Transverse colon (tissue), 4 donors: ENCODE measurements at regions not wholly inside any gene's neighbourhood (a gene's known extent, or its start where the extent isn't known, plus 50 kb on each side); places are given as distances from the start of the nearest gene placed in this dataset.

Experiments used
- EP300 ChIP-seq: sonication (generic); formaldehyde crosslinking; IDR thresholded peaks from one replicate; pipeline ENCODE4 v1.6.1; 2017; ENCODE audit warnings: antibody characterized with exemption, low read depth
- POLR2AphosphoS5 ChIP-seq, 3 donors: sonication (generic); formaldehyde crosslinking; IDR thresholded peaks; one replicate each; pipeline ENCODE4 v1.6.1; 2016; ENCODE audit warnings: antibody characterized with exemption in 3 of 3
- TF ChIP-seq, protein P1 (sequence below), 5 experiments: fragments of 200-600 bp in 3 of 5; fragments of 450-650 bp in 2 of 5; sonication (generic) in 3 of 5; IDR thresholded peaks; 1 replicate in 2 of 5; 2 replicates in 3 of 5; pipeline ENCODE4 v1.5.1; 2016 to 2017; ENCODE audit warnings: antibody characterized with exemption in 5 of 5, inconsistent platforms in 3 of 5, mild to moderate bottlenecking in 2 of 5, moderate library complexity in 1 of 5

DNA sequence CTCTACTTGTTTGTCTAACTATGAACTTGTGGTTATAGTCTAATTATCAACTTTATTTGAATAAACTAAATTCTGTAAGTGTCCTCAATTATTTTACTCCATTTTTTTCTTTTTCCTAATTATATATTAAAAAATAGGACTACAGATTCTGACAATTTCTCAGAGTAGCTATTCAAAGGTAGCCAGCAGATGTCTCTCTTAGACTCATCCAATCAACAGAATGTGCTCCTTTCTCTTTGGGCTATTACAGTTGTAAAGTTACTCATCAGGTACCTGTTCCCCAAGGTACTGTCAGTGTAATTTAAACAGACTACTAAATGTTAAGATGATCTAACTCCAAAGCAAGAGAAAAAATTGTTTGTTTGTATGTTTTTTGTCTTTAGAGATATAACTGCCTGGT, 248.6 kb downstream of the PCDH18 start:
- TF ChIP-seq, protein P1, sequence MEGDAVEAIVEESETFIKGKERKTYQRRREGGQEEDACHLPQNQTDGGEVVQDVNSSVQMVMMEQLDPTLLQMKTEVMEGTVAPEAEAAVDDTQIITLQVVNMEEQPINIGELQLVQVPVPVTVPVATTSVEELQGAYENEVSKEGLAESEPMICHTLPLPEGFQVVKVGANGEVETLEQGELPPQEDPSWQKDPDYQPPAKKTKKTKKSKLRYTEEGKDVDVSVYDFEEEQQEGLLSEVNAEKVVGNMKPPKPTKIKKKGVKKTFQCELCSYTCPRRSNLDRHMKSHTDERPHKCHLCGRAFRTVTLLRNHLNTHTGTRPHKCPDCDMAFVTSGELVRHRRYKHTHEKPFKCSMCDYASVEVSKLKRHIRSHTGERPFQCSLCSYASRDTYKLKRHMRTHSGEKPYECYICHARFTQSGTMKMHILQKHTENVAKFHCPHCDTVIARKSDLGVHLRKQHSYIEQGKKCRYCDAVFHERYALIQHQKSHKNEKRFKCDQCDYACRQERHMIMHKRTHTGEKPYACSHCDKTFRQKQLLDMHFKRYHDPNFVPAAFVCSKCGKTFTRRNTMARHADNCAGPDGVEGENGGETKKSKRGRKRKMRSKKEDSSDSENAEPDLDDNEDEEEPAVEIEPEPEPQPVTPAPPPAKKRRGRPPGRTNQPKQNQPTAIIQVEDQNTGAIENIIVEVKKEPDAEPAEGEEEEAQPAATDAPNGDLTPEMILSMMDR (IDR thresholded peaks at IDR 0.05): peak in 1 of 5 experiments; percentile 23
- no peak for TF ChIP-seq EP300
- TF ChIP-seq POLR2AphosphoS5 (IDR thresholded peaks at IDR 0.05): no peak
